ENCODE measurements at regions not wholly inside any gene's neighbourhood (a gene's known extent, or its start where the extent isn't known, plus 50 kb on each side); places are given as distances from the start of the nearest gene placed in this dataset.

DNA sequence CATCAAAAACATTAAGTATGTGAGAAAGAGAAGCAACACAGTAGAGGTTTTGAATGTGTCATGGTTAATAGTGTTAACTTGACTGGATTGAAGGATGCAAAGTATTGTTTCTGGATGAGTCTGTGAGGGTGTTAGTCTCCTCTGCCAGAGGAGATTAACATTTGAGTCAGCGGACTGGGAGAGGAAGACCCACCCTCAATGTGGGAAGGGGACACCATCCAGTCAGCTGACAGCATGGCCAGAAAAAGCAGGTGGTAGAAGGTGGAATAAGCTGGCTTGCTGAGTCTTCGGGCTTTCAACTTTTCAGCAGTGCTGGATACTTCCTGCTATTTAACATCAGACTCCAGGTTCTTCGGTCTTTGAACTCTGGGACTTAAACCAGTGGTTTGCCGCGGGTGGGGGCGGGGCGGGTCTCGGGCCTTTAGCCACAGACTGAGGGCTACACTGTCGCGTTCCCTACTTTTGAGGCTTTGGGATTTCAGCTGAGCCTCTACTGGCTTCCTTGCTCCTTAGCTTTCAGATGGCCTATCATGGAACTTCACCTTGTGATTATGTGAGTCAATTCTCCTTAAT, 309.9 kb upstream of the ST8SIA4 start:
- no peak overlapping the region for H3K27ac ChIP-seq (ENCODE audit: low read depth, low read length)
- no peak overlapping the region for H2BK120ac ChIP-seq (replicated peaks; ENCODE audit: low read depth, low read length)
- no peak for DNase-seq (ENCODE audit: low read depth in 1 of 2, low spot score in 2 of 2)
- no peaks in the 10 kb centered on the region for H4K20me1 ChIP-seq (replicated peaks in 1 of 2; ENCODE audit: control insufficient read depth in 1 of 2, insufficient read depth in 2 of 2, low read length in 2 of 2)
- H3K18ac ChIP-seq (ENCODE audit: extremely low read depth, low read length) = no peak overlapping the region
- no peak overlapping the region for H3K23ac ChIP-seq (ENCODE audit: insufficient read length)
- H3K9me3 ChIP-seq (ENCODE audit: insufficient read depth in 2 of 2, low read depth in 1 of 2, low read length in 1 of 2) = peaks cover 0 to 4% of the 10 kb centered on the region in 2 experiments; a peak in 1 of 4 replicates
- H4K8ac ChIP-seq (ENCODE audit: extremely low read depth, insufficient read depth, low read length) = no peak overlapping the region
- peak overlapping the region; percentile 0 to 20; a peak in 1 of 4 replicates for H3K4me2 ChIP-seq (ENCODE audit: insufficient read depth in 1 of 2, low read depth in 2 of 2, low read length in 2 of 2)
- ChIA-PET POLR2A (ENCODE audit: partially characterized antibody) (no interaction called here), CTCF (ENCODE audit: partially characterized antibody) (interaction anchor here (0.6 to 0.9 kb wide), 4 partner anchors 8 to 586 kb away, joined by 3 to 4 read pairs (median 3); no protein-coding TSS in a partner anchor)
- FAIRE-seq = no peak
- H2BK12ac ChIP-seq (ENCODE audit: low read depth, low read length) = 0 out of 2 replicates have a peak overlapping the region, but pooled peaks have one; percentile 29
- no peak overlapping the region for H2BK20ac ChIP-seq (ENCODE audit: low read length)
- no peaks in the 10 kb centered on the region for H3K23me2 ChIP-seq (ENCODE audit: low read depth, low read length)
- H4K5ac ChIP-seq (ENCODE audit: insufficient read length, low read depth, low read length) = no peak overlapping the region
- H3K27me3 ChIP-seq (replicated peaks in 1 of 4; ENCODE audit: control insufficient read depth in 3 of 4, extremely low read depth in 1 of 4, insufficient read depth in 3 of 4, low read length in 3 of 4) = no peaks in the 10 kb centered on the region
- H3K4me3 ChIP-seq (ENCODE audit: extremely low read depth in 1 of 4, insufficient read depth in 2 of 4, low read depth in 3 of 4, low read length in 4 of 4) = no peak overlapping the region
- no peaks in the 10 kb centered on the region for H3K79me2 ChIP-seq (ENCODE audit: control insufficient read depth in 1 of 2, insufficient read depth in 2 of 2, low read length in 2 of 2)
- WGBS, 2 experiments (ENCODE audit: extremely low coverage in 1 of 2, insufficient coverage in 1 of 2, insufficient read length in 1 of 2, insufficient replicate concordance in 2 of 2, low coverage in 1 of 2, low lambda C conversion rate in 2 of 2, missing lambda C conversion rate in 1 of 2) = 60% methylated on average over 10 of the region's 10 CpGs; no CpG with 5 or more reads in 1 of the 2 experiments
- H2BK5ac ChIP-seq (ENCODE audit: low read depth, low read length) = no peak overlapping the region
- H2AFZ ChIP-seq (ENCODE audit: low read length) = peak overlapping the region; percentile 99; the same call in 1 of the 2 replicates
- no peak overlapping the region for H4K91ac ChIP-seq (replicated peaks; ENCODE audit: insufficient read length, low read length)
- no peak overlapping the region for H3K14ac ChIP-seq (ENCODE audit: insufficient read length)
- no peaks in the 10 kb centered on the region for H3K79me1 ChIP-seq (ENCODE audit: low read depth, low read length)
- no peak overlapping the region for H2AK5ac ChIP-seq (ENCODE audit: low read depth, low read length)
- TF ChIP-seq, protein P1, sequence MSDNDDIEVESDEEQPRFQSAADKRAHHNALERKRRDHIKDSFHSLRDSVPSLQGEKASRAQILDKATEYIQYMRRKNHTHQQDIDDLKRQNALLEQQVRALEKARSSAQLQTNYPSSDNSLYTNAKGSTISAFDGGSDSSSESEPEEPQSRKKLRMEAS (IDR thresholded peaks at IDR 0.05) = 0 out of 2 replicates have a peak, but pooled peaks have one; percentile 27
- no peak for TF ChIP-seq POLR2A (IDR thresholded peaks at IDR 0.05; ENCODE audit: control extremely low read depth in 1 of 2, low read depth in 2 of 2, low read length in 2 of 2)
- H3K4me1 ChIP-seq (replicated peaks in 1 of 4; ENCODE audit: control insufficient read depth in 3 of 4, insufficient read depth in 4 of 4, low read length in 3 of 4) = peaks cover 0 to 4% (median 0%) of the 10 kb centered on the region in 4 experiments; a peak in 2 of 7 replicates
- no peak overlapping the region for H3K9ac ChIP-seq (replicated peaks in 1 of 4; ENCODE audit: extremely low read depth in 1 of 4, low read depth in 3 of 4, low read length in 3 of 4)
- no peaks in the 10 kb centered on the region for H3K36me3 ChIP-seq (ENCODE audit: control insufficient read depth in 2 of 4, insufficient read depth in 4 of 4, low read length in 3 of 4)
- no peak overlapping the region for H3K56ac ChIP-seq (replicated peaks; ENCODE audit: insufficient read length, low read depth, low read length)
- H2BK15ac ChIP-seq (ENCODE audit: low read length) = no peak overlapping the region
- H3K4ac ChIP-seq (replicated peaks; ENCODE audit: insufficient read length, low read depth, low read length) = no peak overlapping the region

All from H1 (cell line).